Endothelial cell of umbilical vein (primary cell): ENCODE measurements at regions not wholly inside any gene's neighbourhood (a gene's known extent, or its start where the extent isn't known, plus 50 kb on each side); places are given as distances from the start of the nearest gene placed in this dataset.

Source experiments
- BruUV-seq: library from RNA; stranded (reverse); fragments of 400-500 nt; replicated peaks from 2 replicates; lab custom pipeline; 2021; lab: Mats Ljungman, UMichigan
- CTCF ChIA-PET: fragments of 300-600, 350-600 bp; sonication (Branson Sonifier 250); formaldehyde crosslinking; loops from one replicate; lab custom pipeline; 2021; ENCODE audit warnings: antibody characterized with exemption, inconsistent platforms; lab: Charles Lee
- POLR2A ChIA-PET: fragments of 300-600, 350-600 bp; sonication (Branson Sonifier 250); formaldehyde crosslinking; loops from one replicate; lab custom pipeline; 2021; ENCODE audit warnings: antibody characterized with exemption, inconsistent platforms; lab: Charles Lee
- DNase-seq: peaks from one replicate; pipeline ENCODE4 v3.0.0-alpha.2; 2011; ENCODE audit warnings: low read depth, low spot score
- FAIRE-seq: peaks from 2 replicates; lab custom pipeline; 2011; peaks lifted over from hg19 to GRCh38; lab: Jason Lieb, UNC
- H2AFZ ChIP-seq: 2 replicates; pipeline ENCODE4 v1.6.0; 2012; ENCODE audit warnings: low read depth, low read length, control low read depth, inconsistent platforms
- H3K27ac ChIP-seq: 2 replicates; pipeline ENCODE4 v1.5.1; 2011; ENCODE audit warnings: low read depth, mild to moderate bottlenecking, control low read depth, low read length, moderate library complexity; ENCODE audit not compliant: insufficient read depth
- H3K27me3 ChIP-seq, 2 experiments: 2 replicates each; pipeline versions ENCODE4 v1.6.0 to v1.6.1; 2011; ENCODE audit warnings: low read length in 2 of 2, mixed read lengths in 1 of 2; ENCODE audit not compliant: control insufficient read depth in 2 of 2, insufficient read depth in 2 of 2
- H3K36me3 ChIP-seq, 2 experiments: 2 replicates in 1 of 2; 3 replicates in 1 of 2; pipeline ENCODE4 v1.5.1; 2011; ENCODE audit warnings: low read length in 2 of 2, mild to moderate bottlenecking in 1 of 2, moderate library complexity in 1 of 2; ENCODE audit not compliant: control insufficient read depth in 2 of 2, insufficient read depth in 2 of 2; ENCODE audit errors: extremely low read depth in 1 of 2
- H3K4me1 ChIP-seq: 3 replicates; pipeline ENCODE4 v1.5.1; 2011; ENCODE audit warnings: mild to moderate bottlenecking, low read length; ENCODE audit not compliant: control insufficient read depth, insufficient read depth; ENCODE audit errors: extremely low read depth
- H3K4me2 ChIP-seq: 2 replicates; pipeline ENCODE4 v1.6.1; 2011; ENCODE audit warnings: low read length, control low read depth, mixed read lengths; ENCODE audit not compliant: insufficient read depth
- H3K4me3 ChIP-seq, 3 experiments: fragments of 200-600 bp in 1 of 3; sonication (generic), shearing (Covaris generic) in 1 of 3; replicated peaks in 1 of 3; 2 replicates each; pipeline ENCODE4 v1.5.1; 2011 to 2016; ENCODE audit warnings: control low read depth in 3 of 3, low read length in 3 of 3, mild to moderate bottlenecking in 2 of 3, inconsistent platforms in 1 of 3, low read depth in 1 of 3, moderate library complexity in 1 of 3; ENCODE audit not compliant: insufficient read depth in 1 of 3
- H3K79me2 ChIP-seq: 2 replicates; pipeline ENCODE4 v1.6.0; 2012; ENCODE audit warnings: low read length, inconsistent platforms; ENCODE audit not compliant: control insufficient read depth, insufficient read depth
- H3K9ac ChIP-seq: replicated peaks from 2 replicates; pipeline ENCODE3; 2011; ENCODE audit warnings: low read length, control low read depth; ENCODE audit not compliant: insufficient read depth; ENCODE audit errors: extremely low read depth
- H3K9me1 ChIP-seq: replicated peaks from 3 replicates; pipeline ENCODE4 v1.6.0; 2011; ENCODE audit warnings: mild to moderate bottlenecking, low read length; ENCODE audit not compliant: control insufficient read depth, insufficient read depth; ENCODE audit errors: extremely low read depth
- H3K9me3 ChIP-seq: replicated peaks from 2 replicates; pipeline ENCODE4 v1.5.1; 2012; ENCODE audit warnings: low read length, inconsistent platforms; ENCODE audit not compliant: control insufficient read depth, insufficient read depth
- H4K20me1 ChIP-seq: replicated peaks from 2 replicates; pipeline ENCODE3; 2011; ENCODE audit warnings: mild to moderate bottlenecking, low read length; ENCODE audit not compliant: control insufficient read depth, insufficient read depth; ENCODE audit errors: extremely low read depth
- CTCF ChIP-seq, 2 donors: IDR thresholded peaks; 1 replicate in 1 of 2; 2 replicates in 1 of 2; pipeline ENCODE4 v1.5.1; 2011; ENCODE audit warnings: low read length in 2 of 2, mild to moderate bottlenecking in 2 of 2, moderate library complexity in 2 of 2, control low read depth in 1 of 2, inconsistent platforms in 1 of 2, low read depth in 1 of 2; ENCODE audit not compliant: insufficient read depth in 1 of 2; ENCODE audit errors: extremely low read depth in 1 of 2
- EZH2 ChIP-seq: IDR thresholded peaks from 2 replicates; pipeline ENCODE4 v1.6.1; 2012; ENCODE audit warnings: borderline replicate concordance, low read depth, mild to moderate bottlenecking, moderate library complexity, low read length, inconsistent platforms; ENCODE audit not compliant: severe bottlenecking
- FOS ChIP-seq: IDR thresholded peaks from 2 replicates; pipeline ENCODE4 v1.6.1; 2011; ENCODE audit warnings: mild to moderate bottlenecking, low read length, moderate library complexity, borderline replicate concordance; ENCODE audit not compliant: insufficient read depth
- GATA2 ChIP-seq: IDR thresholded peaks from 2 replicates; pipeline ENCODE4 v1.7.0; 2011; ENCODE audit warnings: low read depth, mild to moderate bottlenecking, moderate library complexity, mixed read lengths, low read length; ENCODE audit not compliant: insufficient read length, insufficient read depth
- JUN ChIP-seq: IDR thresholded peaks from 2 replicates; pipeline ENCODE4 v1.6.1; 2011; ENCODE audit warnings: borderline replicate concordance, low read depth; ENCODE audit not compliant: insufficient read length, insufficient read depth
- MYC ChIP-seq: IDR thresholded peaks from one replicate; pipeline ENCODE4 v1.6.1; 2011; ENCODE audit warnings: mild to moderate bottlenecking, low read depth, low read length
- POLR2A ChIP-seq: IDR thresholded peaks from 2 replicates; pipeline ENCODE4 v1.6.1; 2012; ENCODE audit warnings: low read depth, mild to moderate bottlenecking, control low read depth, low read length
- POLR2AphosphoS5 ChIP-seq: IDR thresholded peaks from 2 replicates; pipeline ENCODE4 v1.6.1; 2012; ENCODE audit warnings: low read depth, mild to moderate bottlenecking, control low read depth, low read length, moderate library complexity; ENCODE audit not compliant: insufficient read depth
- dilution Hi-C: fragments of 300-500 bp; cut with MboI; formaldehyde crosslinking; loops from one replicate; pipeline ENCODE4 v1.15.0; 2019; ENCODE audit warnings: low sequenced_read_pairs; ENCODE audit not compliant: extremely low pct_ligation_motif_present
- intact Hi-C: fragments of 100-400 bp; cut with micrococcal nuclease; formaldehyde crosslinking; loops from one replicate; pipeline ENCODE4 v1.10.0; 2022
- TF ChIP-seq, protein P1 (sequence below): IDR thresholded peaks from 2 replicates; pipeline ENCODE4 v1.6.1; 2011; ENCODE audit not compliant: insufficient read depth, insufficient read length

- Histone ChIP-seq H3K4me1 (no peaks in the 10 kb centered on the region), H3K79me2 (no peaks in the 10 kb centered on the region), H3K9me3 (no peaks in the 10 kb centered on the region), H4K20me1 (no peaks in the 10 kb centered on the region), H3K36me3 (no peaks in the 10 kb centered on the region), H3K4me3 (no peak overlapping the region), H3K9ac (no peak overlapping the region), H2AFZ (no peak overlapping the region), H3K4me2 (no peak overlapping the region), H3K27ac (no peak overlapping the region), H3K27me3 (no peaks in the 10 kb centered on the region), H3K9me1 (no peaks in the 10 kb centered on the region)
- intact Hi-C loops, result no loop called here
- FAIRE-seq, result no peak
- CTCF ChIA-PET, result interaction anchor here (1.4 to 1.7 kb wide), 2 partner anchors 19 to 123 kb away, joined by 5 to 6 read pairs; partner anchors contain the start of gene ACTR6
- POLR2A ChIA-PET, result no interaction called here
- dilution Hi-C loops, result no loop called here
- BruUV-seq, result no TSS peak
- no peak for DNase-seq
- TF ChIP-seq POLR2A (no peak), GATA2 (no peak)
These were observed 65.3 kb downstream of the BLTP3B start for GRCh38 chr12:100077367-100077766.

DNA sequence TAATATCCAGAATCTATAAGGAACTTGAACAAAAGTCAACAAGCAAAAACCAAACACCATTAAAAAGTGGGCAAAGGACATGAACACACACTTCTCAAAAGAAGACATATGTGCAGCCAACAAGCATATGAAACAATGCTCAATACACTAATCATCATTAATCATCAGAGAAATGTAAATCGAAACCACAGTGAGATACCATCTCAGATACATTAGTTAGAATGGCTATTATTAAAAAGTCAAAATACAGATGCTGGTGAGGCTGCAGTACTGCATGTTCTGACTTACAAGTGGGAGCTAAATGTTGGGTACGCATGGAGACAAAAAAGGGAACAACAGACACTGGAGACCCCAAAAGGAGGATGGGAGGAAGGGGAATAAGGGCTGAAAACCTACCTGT lies 67.1 kb downstream of the BLTP3B start:
- H3K9ac ChIP-seq, result no peak overlapping the region
- no peaks in the 10 kb centered on the region for H4K20me1 ChIP-seq
- BruUV-seq, result no TSS peak
- H3K4me3 ChIP-seq, result no peak overlapping the region
- intact Hi-C loops (no loop called here), dilution Hi-C loops (no loop called here)
- H3K27me3 ChIP-seq, result no peaks in the 10 kb centered on the region
- no peak overlapping the region for H3K27ac ChIP-seq
- CTCF ChIA-PET, result no interaction called here
- TF ChIP-seq GATA2 (no peak), CTCF (IDR thresholded peaks at IDR 0.05; ENCODE audit: extremely low read depth in 1 of 2, insufficient read depth in 1 of 2, low read depth in 1 of 2, low read length in 2 of 2) (no peak), FOS (no peak), EZH2 (no peak), POLR2AphosphoS5 (no peak), MYC (no peak), POLR2A (no peak), JUN (no peak)
- TF ChIP-seq, protein P1, sequence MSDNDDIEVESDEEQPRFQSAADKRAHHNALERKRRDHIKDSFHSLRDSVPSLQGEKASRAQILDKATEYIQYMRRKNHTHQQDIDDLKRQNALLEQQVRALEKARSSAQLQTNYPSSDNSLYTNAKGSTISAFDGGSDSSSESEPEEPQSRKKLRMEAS, result no peak
- no peaks in the 10 kb centered on the region for H3K4me1 ChIP-seq
- H2AFZ ChIP-seq, result no peak overlapping the region
- H3K36me3 ChIP-seq, result no peaks in the 10 kb centered on the region
- no peaks in the 10 kb centered on the region for H3K9me3 ChIP-seq
- H3K79me2 ChIP-seq, result no peaks in the 10 kb centered on the region
- POLR2A ChIA-PET, result interaction anchor here (0.7 kb wide), 1 partner anchor 9 kb away, joined by 6 read pairs; no protein-coding TSS in a partner anchor
- H3K4me2 ChIP-seq, result no peak overlapping the region
- FAIRE-seq (no peak), DNase-seq (no peak)
- H3K9me1 ChIP-seq, result no peaks in the 10 kb centered on the region
